GM19397 (cell line): ENCODE measurements at regions not wholly inside any gene's neighbourhood (a gene's known extent, or its start where the extent isn't known, plus 50 kb on each side); places are given as distances from the start of the nearest gene placed in this dataset.

Source experiments
- ATAC-seq: cut with Tn5 transposase; IDR thresholded peaks from one replicate; pipeline ENCODE4 v1.9.1; 2021; ENCODE audit warnings: mild to moderate bottlenecking, moderate library complexity; ENCODE audit not compliant: unreplicated experiment

GRCh38 chr13:76715075-76715474 lies 171.1 kb downstream of the KCTD12 start:
- ATAC-seq: no peak

- no peak for ATAC-seq
Observed at GRCh38 chr13:76713280-76713679, 172.9 kb downstream of the KCTD12 start.

GRCh38 chr13:76711550-76712182 lies 174.5 kb downstream of the KCTD12 start:
- no peak for ATAC-seq

GRCh38 chr13:76709851-76710250 lies 176.4 kb downstream of the KCTD12 start:
- no peak for ATAC-seq

GRCh38 chr13:76708138-76708688 lies 178.0 kb downstream of the KCTD12 start:
- no peak for ATAC-seq

GRCh38 chr13:76707360-76707759 lies 178.8 kb downstream of the KCTD12 start:
- ATAC-seq: no peak

GRCh38 chr13:76703621-76704288 lies 182.4 kb downstream of the KCTD12 start:
- ATAC-seq: no peak

- ATAC-seq: no peak
Observed at GRCh38 chr13:76703216-76703615, 183.0 kb downstream of the KCTD12 start.

- no peak for ATAC-seq
Observed at GRCh38 chr13:76697288-76697687, 188.9 kb downstream of the KCTD12 start.

- no peak for ATAC-seq
Observed at GRCh38 chr13:76696370-76696769, 189.8 kb downstream of the KCTD12 start.

GRCh38 chr13:76693086-76693485 lies 193.1 kb downstream of the KCTD12 start:
- ATAC-seq: no peak

- no peak for ATAC-seq
Observed at GRCh38 chr13:76692346-76692745, 193.9 kb downstream of the KCTD12 start.

GRCh38 chr13:76690611-76691010 lies 195.6 kb downstream of the KCTD12 start:
- ATAC-seq: no peak

- ATAC-seq: no peak
Observed at GRCh38 chr13:76687467-76687866, 198.7 kb downstream of the KCTD12 start.

- ATAC-seq: no peak
Observed at GRCh38 chr13:76685938-76686337, 200.3 kb downstream of the KCTD12 start.

GRCh38 chr13:76684336-76684735 lies 201.9 kb downstream of the KCTD12 start:
- ATAC-seq: no peak

- no peak for ATAC-seq
Observed at GRCh38 chr13:76683854-76684253, 202.4 kb downstream of the KCTD12 start.

- ATAC-seq: no peak
Observed at GRCh38 chr13:76683168-76683567, 203.0 kb downstream of the KCTD12 start.

- no peak for ATAC-seq
Observed at GRCh38 chr13:76680112-76680511, 206.1 kb downstream of the KCTD12 start.

- no peak for ATAC-seq
Observed at GRCh38 chr13:76677043-76677442, 209.2 kb downstream of the KCTD12 start.

GRCh38 chr13:76672420-76672819 lies 213.8 kb downstream of the KCTD12 start:
- no peak for ATAC-seq

GRCh38 chr13:76668716-76669115 lies 217.5 kb downstream of the KCTD12 start:
- ATAC-seq: no peak
